NCI-H2196 treated with DMSO at 0.1 percent for 48 hours (cell line): ENCODE measurements at regions not wholly inside any gene's neighbourhood (a gene's known extent, or its start where the extent isn't known, plus 50 kb on each side); places are given as distances from the start of the nearest gene placed in this dataset.

Experiments
- DNase-seq: peaks from one replicate; lab custom pipeline; 2025; ENCODE audit not compliant: unreplicated experiment; lab: John Stamatoyannopoulos, UW

DNA sequence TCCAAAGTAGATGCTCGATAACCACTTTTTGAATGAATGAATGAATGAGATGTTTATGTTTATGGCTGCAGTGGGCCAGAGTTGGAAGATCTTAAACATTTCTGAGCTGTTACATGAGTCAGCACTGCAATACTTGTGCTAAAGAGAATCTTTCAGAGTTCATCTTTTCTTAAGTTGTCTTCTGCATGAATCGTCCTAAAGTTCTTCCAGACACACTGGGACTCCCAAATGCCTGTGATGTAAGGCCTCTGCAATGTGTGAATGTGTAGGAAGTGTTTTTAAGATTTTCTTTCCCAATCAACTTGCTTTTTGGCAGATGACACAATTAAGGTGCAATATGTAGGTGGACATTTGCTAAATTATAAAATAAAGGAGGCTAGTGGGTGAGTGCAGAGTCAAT lies 50.3 kb upstream of the TRIM9 start:
- no peak for DNase-seq

DNA sequence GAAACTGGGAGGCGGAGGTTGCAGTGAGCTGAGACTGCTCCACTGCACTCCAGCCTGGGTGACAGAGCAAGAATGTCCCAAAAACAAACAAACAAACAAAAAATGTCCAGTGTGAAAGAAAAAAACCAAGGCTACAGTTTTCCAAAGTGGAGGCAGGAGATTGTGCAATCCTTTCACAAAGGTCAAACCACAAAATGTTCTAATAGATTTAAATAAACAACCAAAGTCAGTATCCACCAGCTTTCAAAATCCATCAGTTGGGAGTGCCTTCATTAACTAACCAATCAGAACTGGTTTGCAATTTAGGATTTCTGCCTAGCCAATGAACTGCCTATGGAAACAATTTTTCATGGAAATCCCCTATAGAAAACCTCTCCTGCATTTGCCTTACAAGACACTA lies 52.3 kb upstream of the TRIM9 start:
- DNase-seq, result no peak

DNA sequence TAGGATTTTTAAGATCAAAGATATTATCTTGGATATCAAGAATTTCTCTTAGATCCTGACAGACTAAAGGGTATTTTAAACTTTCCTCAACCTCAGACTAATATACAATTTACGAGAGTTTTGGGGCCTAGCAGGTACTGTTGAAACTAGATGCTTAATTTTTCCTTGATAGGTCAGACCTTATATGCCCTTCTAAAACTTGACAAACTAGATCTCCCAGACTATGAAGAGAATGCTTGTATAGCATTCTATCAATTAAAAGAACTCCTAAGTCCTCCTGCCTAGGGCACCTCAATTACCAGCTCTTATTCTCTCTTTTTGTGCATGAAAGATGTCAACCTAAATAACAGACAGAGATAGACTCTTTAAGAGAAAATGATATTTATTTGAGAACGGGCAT lies 60.4 kb upstream of the TRIM9 start:
- DNase-seq, result no peak

DNA sequence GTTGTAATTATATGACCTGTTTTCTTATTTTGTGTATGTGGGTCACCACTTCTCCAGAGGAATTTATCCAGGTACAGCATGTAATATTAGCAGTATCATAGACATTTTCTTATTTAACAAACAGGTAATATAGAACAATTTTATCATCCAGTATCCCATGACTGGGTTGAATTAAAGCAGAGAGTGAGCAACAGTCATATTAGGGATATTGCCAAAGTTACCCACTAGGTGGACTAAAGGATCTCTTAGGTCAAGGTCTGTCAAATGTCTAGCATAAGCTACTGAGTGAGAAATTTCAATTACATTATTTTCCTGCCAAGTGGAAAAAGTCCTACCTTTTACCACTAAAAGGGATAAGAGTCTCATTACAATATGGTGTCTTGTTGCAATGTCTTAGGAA lies 62.1 kb upstream of the TRIM9 start:
- peak; percentile 13 for DNase-seq

DNA sequence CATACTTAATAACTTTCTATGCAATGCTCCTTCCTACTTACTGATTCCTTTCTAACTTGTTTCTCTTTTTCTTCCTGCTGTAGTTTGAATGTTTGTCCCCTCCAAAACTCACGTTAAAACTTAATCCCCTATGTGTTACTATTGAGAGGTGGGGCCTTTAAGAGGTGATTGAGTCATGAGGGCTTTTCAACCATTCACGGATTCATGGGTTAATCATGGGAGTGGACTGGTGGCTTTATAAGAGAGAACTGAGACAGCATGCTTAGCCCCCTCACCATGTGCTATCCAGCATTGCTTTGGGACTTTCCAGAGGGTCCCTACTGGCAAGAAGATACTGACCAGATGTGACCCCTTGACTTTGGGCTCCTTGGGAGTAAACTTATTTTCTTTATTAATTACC lies 66.0 kb upstream of the TRIM9 start:
- DNase-seq, result no peak

DNA sequence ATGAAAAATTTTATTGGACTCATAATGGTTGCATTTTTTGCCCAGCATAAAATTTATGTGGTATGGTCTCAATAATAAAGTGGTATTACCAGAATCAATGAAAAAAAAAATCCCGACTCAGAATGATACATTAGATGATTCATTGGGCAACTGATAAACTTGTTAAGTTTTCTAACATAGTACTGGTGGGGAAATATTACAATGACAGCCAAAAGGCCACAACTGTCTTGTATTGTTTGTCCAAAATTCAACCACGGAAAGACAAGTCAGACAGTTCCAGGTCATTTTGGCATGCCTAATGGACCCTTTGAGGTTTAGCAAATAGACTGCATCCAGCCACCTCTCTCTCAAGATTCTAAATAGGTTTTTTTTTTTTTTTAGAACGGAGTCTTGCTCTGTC lies 70.5 kb upstream of the TRIM9 start:
- DNase-seq, result no peak

DNA sequence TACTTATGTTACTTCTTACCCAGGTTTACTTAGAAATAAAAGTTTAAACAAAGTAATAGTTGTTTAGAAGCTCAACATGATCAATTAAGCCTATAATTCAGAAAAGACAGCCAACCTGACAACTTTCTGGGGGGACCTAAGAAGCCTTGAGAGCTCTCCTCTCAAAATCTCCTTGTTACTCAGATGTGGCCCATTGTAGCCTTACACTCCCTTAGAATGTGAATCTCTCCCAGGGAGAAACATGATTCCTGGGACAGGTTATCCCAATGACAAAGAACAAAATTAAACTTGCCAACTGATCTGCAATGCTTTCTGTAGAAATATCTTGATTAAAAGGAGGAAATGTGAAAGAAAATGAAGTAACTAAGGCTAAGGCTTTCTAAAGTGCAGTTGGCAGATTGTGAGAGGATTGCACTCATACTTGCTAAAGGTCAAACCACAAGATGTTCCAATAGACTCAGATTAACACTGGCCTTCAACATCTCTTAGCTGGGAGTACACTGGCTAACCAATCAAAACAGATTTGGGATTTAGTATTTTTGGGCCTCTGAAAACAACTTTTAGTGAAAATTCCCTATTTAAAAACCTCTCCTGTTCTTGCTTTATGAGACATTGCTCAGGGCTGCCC lies 72.3 kb upstream of the TMX1 start:
- no peak for DNase-seq

DNA sequence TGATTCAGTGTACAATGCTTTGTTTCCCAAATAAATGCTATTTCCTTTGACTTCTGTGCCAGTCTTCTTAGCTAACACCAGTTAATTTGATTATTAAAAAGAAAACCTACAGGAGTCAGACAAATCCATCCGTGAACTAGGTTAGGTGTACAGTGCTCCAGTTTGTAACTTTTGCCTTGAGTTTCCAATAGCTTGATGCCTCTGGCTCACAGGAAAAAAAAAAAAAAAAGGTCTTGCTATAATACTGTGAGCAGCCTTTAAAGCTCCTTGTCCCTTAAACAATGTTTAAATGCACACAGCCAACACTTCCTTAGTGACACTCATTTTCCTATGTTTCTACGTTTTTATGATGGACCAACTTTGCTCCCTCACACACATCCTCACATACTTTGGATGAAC lies 71.8 kb upstream of the TMX1 start:
- no peak for DNase-seq

DNA sequence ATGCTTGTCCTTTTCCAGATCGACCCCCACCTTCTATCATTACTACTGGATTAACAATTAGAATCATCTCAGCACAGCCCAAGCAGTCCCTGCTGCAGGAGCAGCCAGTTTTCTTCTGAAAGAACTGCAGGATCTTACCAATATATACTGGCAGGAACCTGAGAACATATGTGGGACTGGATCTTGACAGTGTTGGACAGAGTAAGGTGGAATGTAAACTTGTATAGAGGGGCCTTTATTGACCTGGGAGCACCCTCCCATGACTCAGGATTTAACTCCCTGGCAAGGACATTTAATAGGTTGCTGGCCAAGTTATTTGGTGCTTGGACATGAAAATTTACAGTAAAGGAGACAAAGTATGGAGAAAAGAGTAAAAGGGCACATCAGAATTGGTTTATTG lies 66.2 kb upstream of the TMX1 start:
- no peak for DNase-seq

DNA sequence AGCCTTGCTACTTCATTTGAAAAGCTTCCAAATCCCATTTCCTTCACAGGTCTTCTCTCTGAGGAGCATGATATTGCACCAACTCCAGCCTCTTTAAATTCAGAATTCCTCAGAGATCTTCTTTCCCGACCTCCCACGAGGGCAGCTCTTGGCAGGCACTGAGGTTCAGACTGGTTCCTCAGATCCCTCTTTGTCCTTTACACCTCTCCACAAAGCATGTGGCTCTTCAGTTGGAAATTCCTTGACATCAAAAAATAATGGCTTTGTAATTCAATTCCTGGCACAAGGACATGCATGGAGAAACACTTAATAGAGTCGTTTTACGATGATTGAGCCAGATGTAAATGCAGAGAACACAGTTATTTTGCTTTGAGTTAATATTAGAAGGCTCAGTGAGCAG lies 63.2 kb upstream of the TMX1 start:
- DNase-seq, result no peak

DNA sequence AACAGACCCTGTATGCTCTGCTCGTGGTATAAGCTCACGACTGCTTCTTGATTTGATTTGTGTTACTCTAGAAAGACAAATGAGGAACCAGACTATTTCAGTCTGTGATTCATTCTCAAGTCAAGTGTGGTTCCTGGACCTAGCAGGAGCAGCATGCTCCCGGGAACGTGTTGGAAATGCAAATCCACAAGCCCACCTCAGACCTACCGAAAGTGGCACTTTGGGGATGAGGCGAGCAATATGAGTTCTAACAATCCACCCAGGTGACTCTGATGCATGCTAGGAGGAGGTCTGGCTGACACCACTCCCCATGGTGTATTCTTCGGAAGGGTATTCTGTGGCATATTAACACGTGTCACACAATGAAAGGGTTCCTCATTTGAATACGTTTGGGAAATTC lies 59.5 kb upstream of the TMX1 start:
- no peak for DNase-seq

DNA sequence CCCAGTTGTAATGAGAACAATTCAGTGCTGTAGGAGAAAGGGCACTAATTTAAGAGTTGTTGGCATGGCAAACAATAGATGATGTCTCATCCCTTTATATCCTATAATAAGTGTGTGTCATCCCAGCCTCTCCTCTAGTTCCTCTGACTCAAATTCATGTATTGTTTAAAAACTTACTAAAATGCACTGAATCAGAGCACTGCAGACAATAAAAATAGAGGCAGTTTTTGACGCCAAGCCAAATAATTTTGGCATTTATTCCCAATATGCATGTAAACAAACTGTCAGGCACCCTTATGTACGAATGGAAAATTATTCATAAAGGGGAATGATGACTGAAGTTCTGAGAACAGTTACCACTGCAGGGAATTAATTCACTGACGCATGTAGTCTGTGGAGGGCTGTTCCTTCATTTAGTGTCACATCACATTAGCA lies 57.9 kb upstream of the TMX1 start:
- no peak for DNase-seq

DNA sequence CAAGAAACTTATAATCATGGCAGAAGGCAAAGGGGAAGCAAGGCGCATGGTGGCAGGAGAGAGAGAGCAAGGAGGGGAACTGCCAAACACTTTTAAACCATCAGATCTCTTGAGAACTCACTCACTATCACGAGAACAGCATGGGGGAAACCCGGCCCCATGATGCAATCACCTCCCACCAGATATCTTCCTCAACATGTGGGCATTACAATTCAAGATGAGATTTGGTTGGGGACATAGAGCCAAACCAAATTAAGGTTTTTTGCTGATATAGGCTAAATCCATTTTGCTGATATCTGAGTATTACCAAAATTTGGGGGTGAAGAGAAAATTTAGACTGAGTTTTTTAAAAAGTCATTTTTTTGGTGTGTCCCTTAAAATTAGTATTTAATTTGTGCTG lies 54.9 kb upstream of the TMX1 start:
- no peak for DNase-seq

DNA sequence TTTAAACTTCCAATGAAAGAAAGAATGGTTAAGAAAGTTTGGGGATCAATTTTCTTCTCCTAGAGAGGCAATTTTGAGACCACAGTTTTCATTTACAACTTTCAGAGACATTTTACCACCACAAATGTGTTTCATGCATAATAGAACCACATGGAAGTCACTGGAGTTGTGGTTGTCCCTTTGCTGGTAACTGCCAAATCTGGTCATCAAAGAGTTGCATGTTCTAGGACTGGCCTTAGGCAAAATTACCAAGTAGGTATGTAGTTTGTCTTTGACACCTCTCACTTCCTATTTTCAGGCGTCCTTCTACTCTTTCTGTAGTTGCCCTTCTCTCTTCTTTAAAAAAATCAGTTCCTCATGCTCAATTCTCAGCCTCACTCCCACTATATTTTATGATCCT lies 54.3 kb upstream of the TMX1 start:
- DNase-seq, result no peak

DNA sequence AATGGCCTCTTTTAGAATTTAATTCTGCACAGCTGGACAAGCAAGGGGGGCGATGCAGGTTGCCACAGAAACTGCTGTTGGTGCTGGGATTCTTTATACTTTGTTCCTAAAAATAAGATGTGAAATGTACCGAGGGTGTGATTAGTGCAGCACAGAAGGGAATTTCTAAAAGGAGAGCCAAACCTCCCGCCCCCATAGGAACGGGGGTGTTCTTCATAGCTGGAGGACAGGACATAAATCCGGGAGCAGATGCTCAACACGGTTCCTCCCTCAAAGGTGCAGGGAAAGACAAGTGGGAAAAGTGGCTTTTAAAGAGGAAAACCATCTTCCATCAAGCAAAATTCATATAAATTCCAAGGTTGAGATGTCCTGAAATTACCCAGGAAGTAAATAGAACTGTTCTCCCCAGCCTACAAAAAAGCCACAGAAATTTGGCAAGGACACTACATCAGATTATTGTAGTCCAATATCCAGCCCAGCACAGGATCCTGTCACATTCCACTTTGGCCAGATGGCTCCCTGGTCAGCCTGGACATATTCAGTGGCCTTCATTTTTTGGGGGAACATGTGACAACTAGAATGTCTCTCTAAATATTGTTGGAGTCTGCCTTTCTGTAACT lies 51.4 kb upstream of the TMX1 start:
- DNase-seq, result no peak

DNA sequence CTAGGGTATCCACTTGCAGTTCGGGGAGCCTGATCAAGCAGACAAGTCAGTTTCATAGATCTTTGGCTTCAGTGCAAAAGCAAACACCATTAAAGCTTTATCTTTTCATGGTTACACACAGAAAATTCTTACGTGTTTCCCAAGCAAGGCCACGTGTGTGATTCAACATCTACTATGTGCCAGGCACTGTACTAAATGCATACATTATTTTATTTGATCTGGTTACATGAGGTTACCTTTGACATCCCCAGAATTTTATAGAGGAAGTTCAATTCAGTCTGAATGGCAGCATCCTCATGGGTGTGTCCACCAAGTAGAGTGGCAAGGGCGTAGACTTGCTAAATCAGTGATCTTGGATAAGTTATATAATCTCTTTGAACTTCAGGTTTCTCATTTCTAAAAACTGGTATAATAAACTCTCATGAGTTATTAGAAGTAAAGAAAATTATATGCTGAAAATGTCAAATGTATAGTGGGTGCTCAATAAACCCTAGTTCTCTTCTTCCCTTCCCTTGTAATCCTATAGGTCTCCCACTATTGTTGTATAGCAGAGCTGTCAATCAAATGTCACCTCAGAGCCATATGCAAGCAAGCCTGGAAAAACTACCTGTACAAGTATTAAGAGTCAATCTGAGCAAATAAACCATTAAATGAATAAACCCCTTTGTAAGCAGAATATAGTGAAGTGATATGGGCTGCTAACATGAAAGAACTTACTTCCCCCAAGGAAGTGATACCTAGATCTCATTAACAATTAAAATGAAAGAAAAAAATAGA lies 50.3 kb upstream of the TMX1 start:
- DNase-seq, result no peak
